Activated CD4-positive, alpha-beta T cell treated with anti-CD3 and anti-CD28 coated beads for 36 hours (primary cell): ENCODE measurements at regions not wholly inside any gene's neighbourhood (a gene's known extent, or its start where the extent isn't known, plus 50 kb on each side); places are given as distances from the start of the nearest gene placed in this dataset.
"Not testable (repeated sequence)": the region's sequence is repeated elsewhere in the genome, so short reads cannot be mapped to it uniquely, and the experiment has no call there.

Experiments
- ATAC-seq: fragments of 200-7000 bp; cut with Tn5 transposase; one replicate; pipeline ENCODE4 v1.10.0; 2021; ENCODE audit warnings: mild to moderate bottlenecking, moderate library complexity
- CTCF ChIA-PET: fragments of 350-600 bp; sonication (Branson Sonifier 250); formaldehyde crosslinking; loops from one replicate; lab custom pipeline; 2021; ENCODE audit warnings: antibody characterized with exemption; lab: Charles Lee
- POLR2A ChIA-PET: fragments of 350-600 bp; sonication (Branson Sonifier 250); formaldehyde crosslinking; loops from one replicate; lab custom pipeline; 2021; ENCODE audit warnings: antibody characterized with exemption, inconsistent platforms; lab: Charles Lee
- DNase-seq: peaks from one replicate; pipeline ENCODE4 v3.0.0-alpha.2; 2020
- H3K27ac Mint-ChIP-seq: one replicate; pipeline ENCODE4 v1.8.0; 2021; ENCODE audit warnings: mixed read lengths
- H3K27me3 Mint-ChIP-seq: one replicate; pipeline ENCODE4 v1.8.0; 2021; ENCODE audit warnings: mixed read lengths
- H3K36me3 Mint-ChIP-seq: one replicate; pipeline ENCODE4 v1.8.0; 2021; ENCODE audit warnings: low read depth, mixed read lengths
- H3K4me1 Mint-ChIP-seq: one replicate; pipeline ENCODE4 v1.8.0; 2021; ENCODE audit warnings: mixed read lengths
- H3K4me3 Mint-ChIP-seq: one replicate; pipeline ENCODE4 v1.8.0; 2021; ENCODE audit warnings: mild to moderate bottlenecking, moderate library complexity, mixed read lengths
- H3K9me3 Mint-ChIP-seq: one replicate; pipeline ENCODE4 v1.8.0; 2021; ENCODE audit warnings: low read depth, mixed read lengths
- intact Hi-C, 2 experiments: fragments of 100-400 bp; cut with DNase I in 1 of 2; cut with micrococcal nuclease in 1 of 2; formaldehyde crosslinking; loops; one replicate each; pipeline versions ENCODE4 v1.14.2 to v1.15.1; 2022 to 2024; cut with DNase I, micrococcal nuclease

- Mint-ChIP-seq H3K9me3 (peaks cover 10% of the 10 kb centered on the region), H3K27me3 (no peaks in the 10 kb centered on the region), H3K36me3 (no peaks in the 10 kb centered on the region), H3K4me1 (no peaks in the 10 kb centered on the region), H3K4me3 (no peak overlapping the region), H3K27ac (no peak overlapping the region)
- no peak for ATAC-seq
- intact Hi-C loops = no loop called here
- DNase-seq = no peak
- POLR2A ChIA-PET = no interaction called here
- CTCF ChIA-PET = no interaction called here
Measured at GRCh38 chr7:68043546-68043945, 1046.9 kb downstream of the TYW1 start.

- Mint-ChIP-seq H3K4me3 (no peak overlapping the region), H3K36me3 (no peaks in the 10 kb centered on the region), H3K27me3 (no peaks in the 10 kb centered on the region), H3K27ac (no peak overlapping the region), H3K9me3 (peaks cover 7% of the 10 kb centered on the region), H3K4me1 (no peaks in the 10 kb centered on the region)
- ChIA-PET CTCF (no interaction called here), POLR2A (no interaction called here)
- DNase-seq (no peak), ATAC-seq (no peak)
- intact Hi-C loops = loop anchor here in 1 of 2 experiments (10.0 kb wide), 1 partner anchor 56 kb away; no protein-coding TSS in a partner anchor
Measured at GRCh38 chr7:68050627-68051026, 1054.0 kb downstream of the TYW1 start.

- intact Hi-C loops = loop anchor here in 1 of 2 experiments (10.0 kb wide), 1 partner anchor 63 kb away; no protein-coding TSS in a partner anchor
- Mint-ChIP-seq H3K36me3 (no peaks in the 10 kb centered on the region), H3K27me3 (no peaks in the 10 kb centered on the region), H3K4me3 (no peak overlapping the region), H3K4me1 (no peaks in the 10 kb centered on the region), H3K27ac (no peak overlapping the region), H3K9me3 (peaks cover 17% of the 10 kb centered on the region)
- CTCF ChIA-PET = no interaction called here
- DNase-seq = no peak
- ATAC-seq = no peak
- POLR2A ChIA-PET = no interaction called here
Measured at GRCh38 chr7:68058014-68058413, 1061.4 kb downstream of the TYW1 start.

GRCh38 chr7:68063171-68063570 lies 1066.5 kb downstream of the TYW1 start:
- POLR2A ChIA-PET = no interaction called here

GRCh38 chr7:68065581-68065980 lies 1068.9 kb downstream of the TYW1 start:
- Mint-ChIP-seq H3K9me3 (peaks cover 15% of the 10 kb centered on the region), H3K4me1 (no peaks in the 10 kb centered on the region), H3K27me3 (no peaks in the 10 kb centered on the region), H3K4me3 (no peak overlapping the region), H3K27ac (no peak overlapping the region), H3K36me3 (no peaks in the 10 kb centered on the region)
- POLR2A ChIA-PET = no interaction called here
- intact Hi-C loops = no loop called here
- no peak for DNase-seq
- no peak for ATAC-seq
- CTCF ChIA-PET = no interaction called here

More at GRCh38 chr7:68063171-68063570, 1066.5 kb downstream of the TYW1 start:
- H3K9me3 Mint-ChIP-seq = peaks cover 17% of the 10 kb centered on the region
- CTCF ChIA-PET = no interaction called here
- H3K27ac Mint-ChIP-seq = no peak overlapping the region
- no peaks in the 10 kb centered on the region for H3K4me1 Mint-ChIP-seq
- no peaks in the 10 kb centered on the region for H3K36me3 Mint-ChIP-seq
- H3K4me3 Mint-ChIP-seq = no peak overlapping the region
- intact Hi-C loops = no loop called here
- ATAC-seq = no peak
- DNase-seq = no peak
- H3K27me3 Mint-ChIP-seq = no peaks in the 10 kb centered on the region

GRCh38 chr7:68067845-68068244 lies 1071.2 kb downstream of the TYW1 start:
- Mint-ChIP-seq H3K4me1 (no peaks in the 10 kb centered on the region), H3K27ac (no peak overlapping the region), H3K9me3 (peaks cover 15% of the 10 kb centered on the region), H3K4me3 (no peak overlapping the region), H3K36me3 (no peaks in the 10 kb centered on the region), H3K27me3 (no peaks in the 10 kb centered on the region)
- CTCF ChIA-PET = no interaction called here
- intact Hi-C loops = no loop called here
- POLR2A ChIA-PET = no interaction called here
- no peak for ATAC-seq
- no peak for DNase-seq

- no peaks in the 10 kb centered on the region for H3K27me3 Mint-ChIP-seq
- no peaks in the 10 kb centered on the region for H3K4me1 Mint-ChIP-seq
- no peak overlapping the region for H3K4me3 Mint-ChIP-seq
- ChIA-PET POLR2A (no interaction called here), CTCF (no interaction called here)
- H3K36me3 Mint-ChIP-seq = no peaks in the 10 kb centered on the region
- H3K9me3 Mint-ChIP-seq = peaks cover 16% of the 10 kb centered on the region
- ATAC-seq (no peak), DNase-seq (no peak)
- no peak overlapping the region for H3K27ac Mint-ChIP-seq
- intact Hi-C loops = no loop called here
Measured at GRCh38 chr7:68070992-68071391, 1074.4 kb downstream of the TYW1 start.

GRCh38 chr7:68073701-68074100 lies 1077.1 kb downstream of the TYW1 start:
- ATAC-seq (no peak), DNase-seq (no peak)
- ChIA-PET CTCF (no interaction called here), POLR2A (no interaction called here)
- intact Hi-C loops = no loop called here
- H3K27ac Mint-ChIP-seq = no peak overlapping the region
- peaks cover 18% of the 10 kb centered on the region for H3K9me3 Mint-ChIP-seq
- no peak overlapping the region for H3K4me3 Mint-ChIP-seq
- no peaks in the 10 kb centered on the region for H3K36me3 Mint-ChIP-seq
- H3K27me3 Mint-ChIP-seq = no peaks in the 10 kb centered on the region
- H3K4me1 Mint-ChIP-seq = no peaks in the 10 kb centered on the region

GRCh38 chr7:68074242-68074641 lies 1077.6 kb downstream of the TYW1 start:
- POLR2A ChIA-PET = no interaction called here

GRCh38 chr7:68078157-68078710 lies 1081.6 kb downstream of the TYW1 start:
- no peaks in the 10 kb centered on the region for H3K4me1 Mint-ChIP-seq
- H3K9me3 Mint-ChIP-seq = peaks cover 22% of the 10 kb centered on the region
- intact Hi-C loops = no loop called here
- H3K4me3 Mint-ChIP-seq = no peak overlapping the region
- CTCF ChIA-PET = no interaction called here
- H3K27me3 Mint-ChIP-seq = no peaks in the 10 kb centered on the region
- H3K27ac Mint-ChIP-seq = no peak overlapping the region
- no peak for DNase-seq
- H3K36me3 Mint-ChIP-seq = no peaks in the 10 kb centered on the region
- POLR2A ChIA-PET = no interaction called here
- no peak for ATAC-seq

More at GRCh38 chr7:68074242-68074641, 1077.6 kb downstream of the TYW1 start:
- intact Hi-C loops = no loop called here
- Mint-ChIP-seq H3K36me3 (no peaks in the 10 kb centered on the region), H3K27ac (no peak overlapping the region), H3K27me3 (no peaks in the 10 kb centered on the region), H3K4me1 (no peaks in the 10 kb centered on the region), H3K4me3 (no peak overlapping the region), H3K9me3 (peaks cover 18% of the 10 kb centered on the region)
- CTCF ChIA-PET = no interaction called here
- DNase-seq (no peak), ATAC-seq (no peak)

GRCh38 chr7:68082066-68082960 lies 1085.7 kb downstream of the TYW1 start:
- DNase-seq, POLR2A ChIA-PET, H3K4me1 Mint-ChIP-seq, H3K27ac Mint-ChIP-seq, H3K4me3 Mint-ChIP-seq, intact Hi-C loops, H3K27me3 Mint-ChIP-seq, H3K36me3 Mint-ChIP-seq, ATAC-seq: not testable (repeated sequence)
- peaks cover 20% of the 10 kb centered on the region for H3K9me3 Mint-ChIP-seq
- CTCF ChIA-PET = interaction anchor here (0.8 kb wide), 1 partner anchor 1817 kb away, joined by 3 read pairs; no protein-coding TSS in a partner anchor
